ENCODE measurements at regions not wholly inside any gene's neighbourhood (a gene's known extent, or its start where the extent isn't known, plus 50 kb on each side); places are given as distances from the start of the nearest gene placed in this dataset.

DNA sequence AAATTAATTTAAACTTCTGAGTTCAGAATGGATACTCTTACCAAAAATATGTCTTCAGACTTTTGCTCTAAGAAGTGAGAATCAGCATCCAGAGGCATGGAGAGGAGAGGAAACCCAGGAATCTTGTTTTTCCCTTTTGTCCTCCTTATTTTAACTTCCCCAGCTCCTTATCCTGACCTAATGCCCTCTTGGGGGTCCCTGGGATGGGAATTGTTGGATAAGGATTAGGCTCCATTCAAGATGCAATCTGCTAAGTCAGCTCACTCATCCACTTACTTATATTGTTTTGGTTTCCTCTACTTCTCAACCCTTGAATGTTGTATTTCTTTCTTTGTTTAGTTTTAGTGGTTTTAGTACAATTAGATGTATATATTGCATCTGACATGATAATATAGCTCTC, 208.4 kb upstream of the PCDH7 start:
- Histone ChIP-seq H3K9me3 (ENCODE audit: control insufficient read depth in 1 of 2, insufficient read depth in 1 of 2, low read depth in 1 of 2, low read length in 2 of 2) (no peaks in the 10 kb centered on the region), H3K4me1 (ENCODE audit: control insufficient read depth in 1 of 2, insufficient read depth in 2 of 2, low read length in 2 of 2) (no peaks in the 10 kb centered on the region), H3K9me2 (ENCODE audit: insufficient read depth) (no peaks in the 10 kb centered on the region; the same call in 1 of the 2 replicates), H2AFZ (ENCODE audit: low read depth, low read length, poor library complexity, severe bottlenecking) (no peak overlapping the region), H3K4me2 (ENCODE audit: low read length) (no peak overlapping the region), H3K79me2 (ENCODE audit: insufficient read depth, low read length) (no peaks in the 10 kb centered on the region), H4K20me1 (ENCODE audit: insufficient read depth) (no peaks in the 10 kb centered on the region), H3K9ac (ENCODE audit: low read length) (no peak overlapping the region), H3K27ac (ENCODE audit: low read depth, low read length) (no peak overlapping the region), H3K4me3 (replicated peaks in 1 of 2; ENCODE audit: low read depth in 1 of 2, low read length in 2 of 2) (no peak overlapping the region), H3K27me3 (ENCODE audit: insufficient read depth, low read length) (no peaks in the 10 kb centered on the region), H3K36me3 (ENCODE audit: control insufficient read depth in 1 of 2, insufficient read depth in 2 of 2, low read length in 2 of 2) (no peaks in the 10 kb centered on the region)
- POLR2A ChIA-PET = no interaction called here
- no peak for DNase-seq (ENCODE audit: low read depth, low spot score)
- intact Hi-C loops (cut with micrococcal nuclease) = no loop called here
- TF ChIP-seq FOSL1 (IDR thresholded peaks at IDR 0.05; ENCODE audit: low read depth) (no peak), YY1 (IDR thresholded peaks at IDR 0.05; ENCODE audit: extremely low read depth, insufficient replicate concordance, low read depth, low read length) (no peak), ZFX (IDR thresholded peaks at IDR 0.05) (no peak), POLR2A (IDR thresholded peaks at IDR 0.05; ENCODE audit: borderline replicate concordance, extremely low read depth, insufficient read depth, insufficient read length) (no peak), EZH2 (IDR thresholded peaks at IDR 0.05) (no peak)
- no peak for ATAC-seq
- RAD21 ChIA-PET (ENCODE audit: low non-redundant PET in 1 of 2, low total read pairs in 2 of 2, uncharacterized antibody in 2 of 2, unreplicated experiment in 2 of 2) = no interaction called here
- BruUV-seq (replicated peaks) = no TSS peak
- CTCF ChIA-PET = no interaction called here

GRCh38 chr4:30518211-30518610, 202.0 kb upstream of the PCDH7 start:
- RAD21 ChIA-PET (ENCODE audit: low non-redundant PET in 1 of 2, low total read pairs in 2 of 2, uncharacterized antibody in 2 of 2, unreplicated experiment in 2 of 2) = no interaction called here

More at GRCh38 chr4:30518211-30518610, 202.0 kb upstream of the PCDH7 start:
- Histone ChIP-seq H3K4me2 (ENCODE audit: low read length) (no peak overlapping the region), H2AFZ (ENCODE audit: low read depth, low read length, poor library complexity, severe bottlenecking) (no peak overlapping the region), H3K4me1 (ENCODE audit: control insufficient read depth in 1 of 2, insufficient read depth in 2 of 2, low read length in 2 of 2) (no peaks in the 10 kb centered on the region), H3K27me3 (ENCODE audit: insufficient read depth, low read length) (no peaks in the 10 kb centered on the region), H3K27ac (ENCODE audit: low read depth, low read length) (no peak overlapping the region), H4K20me1 (ENCODE audit: insufficient read depth) (no peaks in the 10 kb centered on the region; the same call in 1 of the 2 replicates), H3K9me3 (ENCODE audit: control insufficient read depth in 1 of 2, insufficient read depth in 1 of 2, low read depth in 1 of 2, low read length in 2 of 2) (no peaks in the 10 kb centered on the region), H3K36me3 (ENCODE audit: control insufficient read depth in 1 of 2, insufficient read depth in 2 of 2, low read length in 2 of 2) (no peaks in the 10 kb centered on the region), H3K4me3 (replicated peaks in 1 of 2; ENCODE audit: low read depth in 1 of 2, low read length in 2 of 2) (no peak overlapping the region), H3K9me2 (ENCODE audit: insufficient read depth) (no peaks in the 10 kb centered on the region), H3K79me2 (ENCODE audit: insufficient read depth, low read length) (no peaks in the 10 kb centered on the region), H3K9ac (ENCODE audit: low read length) (no peak overlapping the region)
- no peak for ATAC-seq
- ChIA-PET POLR2A (no interaction called here), CTCF (no interaction called here)
- intact Hi-C loops (cut with micrococcal nuclease) = no loop called here
- TF ChIP-seq ATF3 (IDR thresholded peaks at IDR 0.05) (no peak), EGR1 (IDR thresholded peaks at IDR 0.05; ENCODE audit: low read depth) (no peak), CEBPB (IDR thresholded peaks at IDR 0.05; ENCODE audit: low read depth) (no peak), EZH2 (IDR thresholded peaks at IDR 0.05) (no peak), SRF (IDR thresholded peaks at IDR 0.05; ENCODE audit: low read depth) (no peak), POLR2AphosphoS5 (IDR thresholded peaks at IDR 0.05; ENCODE audit: low read depth, low read length) (no peak), FOSL1 (IDR thresholded peaks at IDR 0.05; ENCODE audit: low read depth) (no peak)
- no peak for DNase-seq (ENCODE audit: low read depth, low spot score)
- no TSS peak for BruUV-seq (replicated peaks)

Measured in HCT116 (cell line).